Prostate gland (tissue), 2 donors: ENCODE measurements at regions not wholly inside any gene's neighbourhood (a gene's known extent, or its start where the extent isn't known, plus 50 kb on each side); places are given as distances from the start of the nearest gene placed in this dataset.

Experiments
- DNase-seq: peaks from one replicate; pipeline ENCODE4 v3.0.0-alpha.2; 2019; ENCODE audit warnings: low spot score
- H3K27ac ChIP-seq, 2 donors: fragments of 200-600 bp; sonication (generic); 2 replicates each; pipeline ENCODE4 v1.5.1; 2017 to 2019
- H3K27me3 ChIP-seq: fragments of 200-600 bp; sonication (generic); replicated peaks from 2 replicates; pipeline ENCODE4 v1.5.1; 2019; ENCODE audit not compliant: insufficient read depth
- H3K36me3 ChIP-seq, 2 donors: fragments of 200-600 bp; sonication (generic); 1 replicate in 1 of 2; 2 replicates in 1 of 2; pipeline versions ENCODE4 v1.5.1 to v1.8.1; 2017 to 2019
- H3K4me1 ChIP-seq: fragments of 200-600 bp; sonication (generic); replicated peaks from 2 replicates; pipeline ENCODE4 v1.5.1; 2019
- H3K4me3 ChIP-seq, 2 donors: fragments of 200-600 bp; sonication (generic); 2 replicates each; pipeline ENCODE4 v1.5.1; 2017 to 2019
- H3K9me3 ChIP-seq: fragments of 200-600 bp; sonication (generic); 2 replicates; pipeline ENCODE4 v1.5.1; 2017
- POLR2A ChIP-seq: fragments of 450-650 bp; IDR thresholded peaks from one replicate; pipeline ENCODE4 v1.6.1; 2016; ENCODE audit warnings: antibody characterized with exemption, mild to moderate bottlenecking
- POLR2AphosphoS5 ChIP-seq: sonication (generic); formaldehyde crosslinking; IDR thresholded peaks from one replicate; pipeline ENCODE4 v1.6.1; 2017; ENCODE audit warnings: antibody characterized with exemption
- WGBS: methylation state at CpG from one replicate; pipeline ENCODE4 v1.1.5; 2018; 5-methylcytosine and 5-hydroxymethylcytosine counted together
- intact Hi-C: fragments of 100-400 bp; cut with DNase I; formaldehyde crosslinking; loops from one replicate; pipeline ENCODE4 v1.14.2; 2022
- TF ChIP-seq, protein P1 (sequence below), 4 experiments: fragments of 200-600 bp in 2 of 4; fragments of 450-650 bp in 2 of 4; sonication (generic) in 2 of 4; IDR thresholded peaks; 1 replicate in 3 of 4; 2 replicates in 1 of 4; pipeline ENCODE4 v1.5.1; 2016 to 2019; ENCODE audit warnings: antibody characterized with exemption in 4 of 4, mild to moderate bottlenecking in 2 of 4, moderate library complexity in 2 of 4

DNA sequence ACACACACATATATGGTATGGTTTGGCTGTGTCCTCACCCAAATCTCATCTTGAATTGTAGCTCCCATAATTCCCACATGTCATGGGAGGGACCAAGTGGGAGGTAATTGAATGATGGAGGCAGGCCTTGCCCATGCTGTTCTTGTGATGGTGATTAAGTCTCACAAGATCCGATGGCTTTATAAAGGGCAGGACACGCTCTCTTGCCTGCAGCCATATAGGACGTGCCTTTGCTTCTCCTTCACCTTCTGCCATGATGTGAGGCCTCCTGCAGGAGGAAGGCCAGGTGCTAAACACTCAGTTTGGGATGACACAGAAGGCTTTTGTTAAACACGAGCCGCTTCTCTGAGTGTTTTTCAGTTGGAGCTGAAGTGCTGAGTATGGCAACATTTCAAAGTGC is 205.3 kb upstream of the KLF6 start:
- intact Hi-C loops = no loop called here
- TF ChIP-seq, protein P1, sequence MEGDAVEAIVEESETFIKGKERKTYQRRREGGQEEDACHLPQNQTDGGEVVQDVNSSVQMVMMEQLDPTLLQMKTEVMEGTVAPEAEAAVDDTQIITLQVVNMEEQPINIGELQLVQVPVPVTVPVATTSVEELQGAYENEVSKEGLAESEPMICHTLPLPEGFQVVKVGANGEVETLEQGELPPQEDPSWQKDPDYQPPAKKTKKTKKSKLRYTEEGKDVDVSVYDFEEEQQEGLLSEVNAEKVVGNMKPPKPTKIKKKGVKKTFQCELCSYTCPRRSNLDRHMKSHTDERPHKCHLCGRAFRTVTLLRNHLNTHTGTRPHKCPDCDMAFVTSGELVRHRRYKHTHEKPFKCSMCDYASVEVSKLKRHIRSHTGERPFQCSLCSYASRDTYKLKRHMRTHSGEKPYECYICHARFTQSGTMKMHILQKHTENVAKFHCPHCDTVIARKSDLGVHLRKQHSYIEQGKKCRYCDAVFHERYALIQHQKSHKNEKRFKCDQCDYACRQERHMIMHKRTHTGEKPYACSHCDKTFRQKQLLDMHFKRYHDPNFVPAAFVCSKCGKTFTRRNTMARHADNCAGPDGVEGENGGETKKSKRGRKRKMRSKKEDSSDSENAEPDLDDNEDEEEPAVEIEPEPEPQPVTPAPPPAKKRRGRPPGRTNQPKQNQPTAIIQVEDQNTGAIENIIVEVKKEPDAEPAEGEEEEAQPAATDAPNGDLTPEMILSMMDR (IDR thresholded peaks at IDR 0.05) = no peak
- TF ChIP-seq POLR2A = no peak
- no peak for TF ChIP-seq POLR2AphosphoS5
- no peaks in the 10 kb centered on the region for H3K4me1 ChIP-seq
- 80% methylated on average over 5 of the region's 5 CpGs for WGBS
- H3K27me3 ChIP-seq = no peaks in the 10 kb centered on the region
- H3K4me3 ChIP-seq = no peak overlapping the region
- DNase-seq = no peak
- no peak overlapping the region for H3K27ac ChIP-seq
- no peaks in the 10 kb centered on the region for H3K9me3 ChIP-seq
- H3K36me3 ChIP-seq = no peaks in the 10 kb centered on the region

GRCh38 chr10:3987143-3987974 is 202.3 kb upstream of the KLF6 start:
- Histone ChIP-seq H3K36me3 (no peaks in the 10 kb centered on the region), H3K4me3 (no peak overlapping the region), H3K4me1 (no peaks in the 10 kb centered on the region), H3K9me3 (no peaks in the 10 kb centered on the region), H3K27ac (no peak overlapping the region), H3K27me3 (no peaks in the 10 kb centered on the region)
- WGBS = 73% methylated on average over 9 of the region's 9 CpGs
- intact Hi-C loops = no loop called here
- no peak for DNase-seq
- TF ChIP-seq POLR2A (no peak), POLR2AphosphoS5 (no peak)
- TF ChIP-seq, protein P1 (IDR thresholded peaks at IDR 0.05) = no peak

DNA sequence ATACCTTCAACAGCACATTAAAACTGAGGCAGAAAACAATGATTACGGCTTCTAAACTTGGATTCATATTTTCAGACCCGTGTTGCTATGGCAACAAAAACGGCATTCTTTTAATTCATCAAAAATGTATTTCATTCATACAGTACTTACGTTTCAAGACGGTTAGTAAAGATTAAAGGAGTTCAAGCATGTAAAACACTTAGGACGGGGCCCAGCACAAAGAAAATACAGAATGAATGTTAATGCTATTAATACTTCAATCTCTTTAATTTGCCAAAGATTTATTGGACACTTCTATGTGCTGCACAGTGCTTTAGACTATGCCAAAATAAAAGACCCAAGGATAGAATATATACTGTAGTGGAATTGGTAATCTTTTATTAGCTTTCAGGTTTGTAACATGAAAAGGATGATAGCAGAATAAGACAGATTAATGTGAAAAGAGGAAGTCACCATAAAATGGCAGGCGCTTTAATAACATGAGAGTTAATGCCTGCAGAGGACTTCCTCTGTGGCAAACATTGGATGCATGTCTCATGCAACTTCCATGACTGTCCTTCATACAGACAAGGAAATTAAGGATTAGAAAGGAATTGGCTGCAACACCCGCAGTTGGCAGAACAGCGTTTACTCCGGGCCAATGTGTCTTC is 201.6 kb upstream of the KLF6 start:
- Histone ChIP-seq H3K27ac (no peak overlapping the region), H3K9me3 (no peaks in the 10 kb centered on the region), H3K4me3 (no peak overlapping the region), H3K36me3 (no peaks in the 10 kb centered on the region), H3K4me1 (no peaks in the 10 kb centered on the region), H3K27me3 (no peaks in the 10 kb centered on the region)
- 29% methylated on average over 10 of the region's 10 CpGs for WGBS
- no peak for DNase-seq
- TF ChIP-seq POLR2A (no peak), POLR2AphosphoS5 (no peak)
- intact Hi-C loops = no loop called here

DNA sequence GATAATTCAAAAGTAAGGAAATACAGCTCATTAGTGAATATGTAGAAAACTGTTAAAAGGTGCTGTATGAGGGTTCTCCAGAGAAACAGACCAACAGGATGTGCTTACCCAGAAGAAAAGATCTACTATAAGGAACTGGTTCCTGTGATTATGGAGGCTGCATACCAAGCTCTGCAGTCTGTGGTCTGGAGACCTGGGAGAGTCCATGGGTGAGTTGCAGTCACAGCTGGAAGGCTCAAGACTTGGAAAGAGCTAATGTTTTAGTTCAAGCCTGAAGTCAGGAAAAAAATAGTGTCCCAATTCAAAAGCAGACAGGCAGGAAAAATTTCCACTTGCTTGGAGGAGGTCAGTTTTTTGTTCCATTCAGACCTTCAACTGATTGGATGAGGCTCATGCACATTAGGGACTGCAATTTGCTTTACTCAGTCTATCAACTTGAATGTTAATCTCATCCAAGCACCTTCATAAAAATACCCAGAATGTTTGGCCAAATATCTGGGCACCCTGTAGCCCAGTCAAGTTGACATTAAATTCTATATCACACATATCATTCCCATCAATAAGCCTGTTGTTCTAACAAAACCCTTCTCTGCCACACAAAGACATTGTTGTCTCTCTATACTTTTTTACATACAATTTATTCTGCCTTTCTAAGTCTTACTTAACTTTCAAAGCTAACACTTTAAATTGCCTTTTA is 197.9 kb upstream of the KLF6 start:
- intact Hi-C loops = no loop called here
- no peaks in the 10 kb centered on the region for H3K9me3 ChIP-seq
- no peaks in the 10 kb centered on the region for H3K36me3 ChIP-seq
- DNase-seq = no peak
- H3K4me1 ChIP-seq = no peaks in the 10 kb centered on the region
- no peak overlapping the region for H3K27ac ChIP-seq
- no peak for TF ChIP-seq POLR2A
- TF ChIP-seq, protein P1 (IDR thresholded peaks at IDR 0.05) = no peak
- no peak overlapping the region for H3K4me3 ChIP-seq
- no peaks in the 10 kb centered on the region for H3K27me3 ChIP-seq

DNA sequence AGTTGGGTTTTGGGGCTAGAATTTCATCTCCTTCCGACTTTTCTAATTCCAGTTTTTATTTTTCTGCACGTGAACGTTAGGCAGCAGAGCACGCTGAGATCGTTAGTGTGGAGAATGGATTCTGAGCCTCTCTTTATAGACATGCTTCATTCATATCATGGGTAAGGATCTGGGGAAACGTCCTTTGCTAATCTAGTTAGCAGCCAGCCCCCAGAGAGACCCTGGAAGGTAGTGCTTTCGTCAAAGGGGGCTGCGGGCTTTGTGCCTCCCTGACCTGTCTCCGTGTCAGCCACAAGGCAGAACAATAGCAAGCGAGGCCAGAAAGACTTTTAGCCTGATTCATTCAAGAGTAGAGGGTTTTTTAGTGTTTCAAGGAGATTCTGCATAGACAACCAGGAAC is 196.3 kb upstream of the KLF6 start:
- DNase-seq = no peak
- Histone ChIP-seq H3K27me3 (no peaks in the 10 kb centered on the region), H3K27ac (no peak overlapping the region), H3K4me3 (no peak overlapping the region), H3K36me3 (no peaks in the 10 kb centered on the region), H3K4me1 (no peaks in the 10 kb centered on the region), H3K9me3 (no peaks in the 10 kb centered on the region)
- intact Hi-C loops = no loop called here
- TF ChIP-seq, protein P1 (IDR thresholded peaks at IDR 0.05) = no peak
- TF ChIP-seq POLR2AphosphoS5 (no peak), POLR2A (no peak)
- WGBS = 70% methylated on average over 10 of the region's 10 CpGs
